Glutamatergic neuron (in vitro differentiated cells): ENCODE measurements at regions not wholly inside any gene's neighbourhood (a gene's known extent, or its start where the extent isn't known, plus 50 kb on each side); places are given as distances from the start of the nearest gene placed in this dataset.
"Not testable (repeated sequence)": the region's sequence is repeated elsewhere in the genome, so short reads cannot be mapped to it uniquely, and the experiment has no call there.

ENCODE experiments used
- DNase-seq: peaks from one replicate; pipeline ENCODE4 v3.0.0; 2022
- H3K27ac Mint-ChIP-seq: one replicate; pipeline ENCODE4 v1.8.0; 2020; ENCODE audit warnings: mild to moderate bottlenecking, mixed read lengths, inconsistent platforms; ENCODE audit not compliant: unreplicated experiment
- H3K27me3 Mint-ChIP-seq: one replicate; pipeline ENCODE4 v1.8.0; 2020; ENCODE audit warnings: mild to moderate bottlenecking, moderate library complexity, mixed read lengths, inconsistent platforms; ENCODE audit not compliant: unreplicated experiment
- H3K36me3 Mint-ChIP-seq: one replicate; pipeline ENCODE4 v1.8.0; 2020; ENCODE audit warnings: mild to moderate bottlenecking, mixed read lengths, inconsistent platforms; ENCODE audit not compliant: unreplicated experiment
- H3K4me1 Mint-ChIP-seq: one replicate; pipeline ENCODE4 v1.8.0; 2020; ENCODE audit warnings: mild to moderate bottlenecking, low read depth, mixed read lengths, inconsistent platforms; ENCODE audit not compliant: unreplicated experiment
- H3K4me3 Mint-ChIP-seq: one replicate; pipeline ENCODE4 v1.8.0; 2020; ENCODE audit warnings: mild to moderate bottlenecking, mixed read lengths, inconsistent platforms; ENCODE audit not compliant: unreplicated experiment
- H3K9me3 Mint-ChIP-seq: one replicate; pipeline ENCODE4 v1.8.0; 2020; ENCODE audit warnings: mild to moderate bottlenecking, moderate library complexity, mixed read lengths, inconsistent platforms; ENCODE audit not compliant: unreplicated experiment
- CTCF ChIP-seq: fragments of 200-600 bp; sonication (generic); IDR thresholded peaks from one replicate; pipeline ENCODE4 v1.5.0; 2021; ENCODE audit not compliant: partially characterized antibody, unreplicated experiment

DNA sequence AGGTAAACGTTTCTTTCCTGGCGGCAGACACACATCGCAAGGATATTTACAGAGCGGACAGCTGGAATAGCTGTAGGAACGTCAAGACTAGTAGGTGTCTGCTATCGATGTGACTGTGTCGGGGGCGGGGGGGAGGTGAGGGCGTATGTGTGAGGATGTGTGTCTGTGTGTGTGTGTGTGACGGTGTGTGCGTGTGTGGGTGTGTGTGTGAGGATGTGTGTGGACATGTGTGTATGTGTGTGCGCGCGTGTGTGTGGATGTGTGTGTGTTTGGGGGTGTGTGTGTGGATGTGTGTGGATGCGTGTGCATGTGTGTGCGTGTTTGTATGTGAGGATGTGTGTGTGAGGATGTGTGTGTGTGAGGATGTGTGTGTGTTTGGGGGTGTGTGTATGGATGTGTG, 55.4 kb downstream of the PNMA6F start:
- not testable (repeated sequence) for H3K4me1 Mint-ChIP-seq, H3K27ac Mint-ChIP-seq, H3K27me3 Mint-ChIP-seq, DNase-seq, H3K9me3 Mint-ChIP-seq, H3K36me3 Mint-ChIP-seq, H3K4me3 Mint-ChIP-seq

GRCh38 chrX:153260468-153260867, 61.1 kb downstream of the PNMA6F start:
- not testable (repeated sequence) for DNase-seq, H3K4me3 Mint-ChIP-seq, H3K27ac Mint-ChIP-seq, H3K4me1 Mint-ChIP-seq, H3K27me3 Mint-ChIP-seq, H3K9me3 Mint-ChIP-seq, H3K36me3 Mint-ChIP-seq

GRCh38 chrX:153253239-153253638, 68.3 kb downstream of the PNMA6F start:
- not testable (repeated sequence) for H3K27ac Mint-ChIP-seq, H3K27me3 Mint-ChIP-seq, H3K36me3 Mint-ChIP-seq, H3K9me3 Mint-ChIP-seq, H3K4me3 Mint-ChIP-seq, DNase-seq, H3K4me1 Mint-ChIP-seq

- not testable (repeated sequence) for H3K4me1 Mint-ChIP-seq, DNase-seq, H3K9me3 Mint-ChIP-seq, H3K27me3 Mint-ChIP-seq, H3K36me3 Mint-ChIP-seq, H3K4me3 Mint-ChIP-seq, H3K27ac Mint-ChIP-seq
Observed at GRCh38 chrX:153252378-153253129, 69.0 kb downstream of the PNMA6F start.

DNA sequence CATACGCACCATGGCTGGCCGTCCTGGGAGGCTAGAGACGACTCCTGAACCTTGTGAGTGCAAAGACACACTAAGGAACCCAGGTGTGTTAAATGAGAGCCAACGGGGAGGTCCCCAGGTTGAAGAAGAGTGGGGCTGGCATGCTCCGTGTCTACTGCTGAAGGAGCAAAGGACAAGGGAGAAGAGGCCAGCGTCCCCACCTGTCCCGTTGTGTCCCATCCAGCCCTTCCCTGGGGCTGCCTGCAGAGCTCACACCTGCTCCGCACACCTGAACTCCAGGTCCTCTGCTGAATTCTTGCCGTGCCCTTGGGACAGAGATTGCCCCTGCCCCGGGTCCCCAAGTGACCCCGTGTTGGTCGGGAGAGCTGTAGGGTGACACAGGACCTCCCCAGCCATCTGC, 69.6 kb downstream of the PNMA6F start:
- H3K4me3 Mint-ChIP-seq, H3K27ac Mint-ChIP-seq: not testable (repeated sequence)

DNA sequence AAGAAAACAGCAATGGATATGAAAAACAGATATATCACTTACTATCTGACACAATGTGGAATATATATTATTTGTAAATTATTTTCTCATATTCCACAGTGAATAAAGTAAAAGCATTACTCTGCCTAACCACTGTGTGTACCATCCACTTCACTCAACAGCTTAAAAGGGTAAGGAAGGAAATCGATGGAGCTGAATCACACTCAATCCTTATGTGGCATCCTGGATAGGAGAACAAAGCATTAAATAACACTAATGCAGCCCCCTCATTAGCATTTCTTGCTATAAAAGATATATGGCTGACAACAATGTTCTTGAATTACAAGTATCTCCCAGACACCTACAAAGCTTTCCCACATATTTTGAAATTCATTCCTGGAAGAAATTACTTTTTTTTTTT, 70.8 kb downstream of the PNMA6F start:
- not testable (repeated sequence) for H3K27ac Mint-ChIP-seq, H3K4me3 Mint-ChIP-seq, H3K4me1 Mint-ChIP-seq, H3K27me3 Mint-ChIP-seq, DNase-seq, H3K9me3 Mint-ChIP-seq, H3K36me3 Mint-ChIP-seq

More for the DNA sequence above, 69.6 kb downstream of the PNMA6F start:
- H3K9me3 Mint-ChIP-seq, DNase-seq, H3K36me3 Mint-ChIP-seq, H3K27me3 Mint-ChIP-seq, H3K4me1 Mint-ChIP-seq: not testable (repeated sequence)

- no peak for TF ChIP-seq CTCF
- DNase-seq: no peak
- H3K4me3 Mint-ChIP-seq: peak overlapping the region; percentile 83
Observed at GRCh38 chrX:153245288-153245731, 66.2 kb downstream of the MAGEA1 start.

DNA sequence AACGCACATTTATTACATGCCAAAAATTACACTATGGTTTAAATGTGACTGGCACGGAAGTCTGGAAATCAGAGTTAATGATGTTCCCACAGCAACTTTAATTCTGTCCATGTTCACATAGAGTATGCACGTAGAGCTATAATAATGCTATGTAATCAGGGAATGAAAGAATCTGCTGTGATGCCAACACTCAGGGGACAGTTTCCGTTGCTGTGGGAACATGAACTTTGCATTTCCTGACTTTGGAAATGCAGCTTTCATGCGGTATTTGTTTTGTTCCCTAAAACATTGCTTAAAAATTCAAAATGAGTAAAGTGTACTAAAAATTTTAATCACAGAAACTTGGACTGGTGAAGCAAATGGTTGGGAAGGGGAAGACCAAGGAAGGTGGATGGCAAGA, 65.7 kb downstream of the MAGEA1 start:
- no peaks in the 10 kb centered on the region for H3K9me3 Mint-ChIP-seq
- H3K27me3 Mint-ChIP-seq: peaks cover 2% of the 10 kb centered on the region
- peak overlapping the region; percentile 83 for H3K4me3 Mint-ChIP-seq

More at GRCh38 chrX:153245288-153245731, 66.2 kb downstream of the MAGEA1 start:
- Mint-ChIP-seq H3K36me3 (no peaks in the 10 kb centered on the region), H3K4me1 (peaks cover 4% of the 10 kb centered on the region), H3K9me3 (no peaks in the 10 kb centered on the region), H3K27ac (peak overlapping the region; percentile 83), H3K27me3 (peaks cover 2% of the 10 kb centered on the region)

More for the DNA sequence above, 65.7 kb downstream of the MAGEA1 start:
- Mint-ChIP-seq H3K4me1 (peaks cover 4% of the 10 kb centered on the region), H3K36me3 (no peaks in the 10 kb centered on the region), H3K27ac (peak overlapping the region; percentile 83)
- DNase-seq: no peak
- TF ChIP-seq CTCF: no peak
